ENCODE measurements at regions not wholly inside any gene's neighbourhood (a gene's known extent, or its start where the extent isn't known, plus 50 kb on each side); places are given as distances from the start of the nearest gene placed in this dataset.

DNA sequence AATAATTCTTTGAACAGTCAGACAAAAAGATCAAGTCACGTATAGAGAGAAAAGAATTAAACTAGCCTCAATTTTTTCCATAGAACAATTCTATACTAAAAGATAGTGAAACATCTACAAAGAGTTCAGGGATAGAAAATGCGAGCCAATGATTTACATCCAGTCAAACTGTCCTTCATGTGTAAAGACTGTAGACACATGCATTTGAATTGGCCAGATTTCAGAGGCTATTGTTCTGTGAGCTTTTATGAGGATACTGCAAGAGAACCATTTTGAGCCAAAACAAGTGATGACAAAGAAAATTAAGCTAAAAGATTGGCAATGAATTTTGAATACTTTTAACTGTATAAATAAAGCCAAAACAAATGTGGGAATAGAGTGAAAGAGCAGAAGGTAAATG is 1230.3 kb downstream of the RPA4 start:
- DNase-seq (ENCODE audit: extremely low spot score, unreplicated experiment), result no peak
- Mint-ChIP-seq H3K27me3 (ENCODE audit: unreplicated experiment) (no peaks in the 10 kb centered on the region), H3K4me3 (ENCODE audit: unreplicated experiment) (no peak overlapping the region), H3K9me3 (ENCODE audit: unreplicated experiment) (peaks cover 11% of the 10 kb centered on the region), H3K27ac (ENCODE audit: unreplicated experiment) (no peak overlapping the region), H3K4me1 (ENCODE audit: unreplicated experiment) (no peaks in the 10 kb centered on the region), H3K36me3 (ENCODE audit: unreplicated experiment) (no peaks in the 10 kb centered on the region)
- TF ChIP-seq, protein P1, sequence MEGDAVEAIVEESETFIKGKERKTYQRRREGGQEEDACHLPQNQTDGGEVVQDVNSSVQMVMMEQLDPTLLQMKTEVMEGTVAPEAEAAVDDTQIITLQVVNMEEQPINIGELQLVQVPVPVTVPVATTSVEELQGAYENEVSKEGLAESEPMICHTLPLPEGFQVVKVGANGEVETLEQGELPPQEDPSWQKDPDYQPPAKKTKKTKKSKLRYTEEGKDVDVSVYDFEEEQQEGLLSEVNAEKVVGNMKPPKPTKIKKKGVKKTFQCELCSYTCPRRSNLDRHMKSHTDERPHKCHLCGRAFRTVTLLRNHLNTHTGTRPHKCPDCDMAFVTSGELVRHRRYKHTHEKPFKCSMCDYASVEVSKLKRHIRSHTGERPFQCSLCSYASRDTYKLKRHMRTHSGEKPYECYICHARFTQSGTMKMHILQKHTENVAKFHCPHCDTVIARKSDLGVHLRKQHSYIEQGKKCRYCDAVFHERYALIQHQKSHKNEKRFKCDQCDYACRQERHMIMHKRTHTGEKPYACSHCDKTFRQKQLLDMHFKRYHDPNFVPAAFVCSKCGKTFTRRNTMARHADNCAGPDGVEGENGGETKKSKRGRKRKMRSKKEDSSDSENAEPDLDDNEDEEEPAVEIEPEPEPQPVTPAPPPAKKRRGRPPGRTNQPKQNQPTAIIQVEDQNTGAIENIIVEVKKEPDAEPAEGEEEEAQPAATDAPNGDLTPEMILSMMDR (IDR thresholded peaks at IDR 0.05), result no peak

DNA sequence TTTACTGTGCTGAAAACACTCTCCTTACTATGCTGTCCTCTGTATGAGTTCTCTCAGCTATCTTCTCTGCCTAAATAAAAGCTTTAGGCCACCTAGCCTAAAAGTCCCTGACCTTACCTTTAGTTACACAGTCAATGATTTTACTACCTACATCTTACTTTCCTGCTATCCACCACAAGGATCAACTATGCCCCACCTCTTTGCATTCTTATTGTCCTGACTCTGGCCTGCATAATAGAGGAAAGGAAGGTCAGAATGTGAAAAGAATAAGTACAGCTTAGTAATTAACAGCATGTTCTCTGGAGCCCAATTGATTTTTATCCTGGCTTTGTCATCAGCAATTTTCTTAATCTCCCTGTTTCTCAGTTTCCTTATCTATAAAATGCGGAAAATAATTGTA is 1257.8 kb downstream of the RPA4 start:
- Mint-ChIP-seq H3K36me3 (ENCODE audit: unreplicated experiment) (no peaks in the 10 kb centered on the region), H3K4me3 (ENCODE audit: unreplicated experiment) (no peak overlapping the region), H3K27ac (ENCODE audit: unreplicated experiment) (no peak overlapping the region), H3K9me3 (ENCODE audit: unreplicated experiment) (peaks cover 47% of the 10 kb centered on the region), H3K4me1 (ENCODE audit: unreplicated experiment) (no peaks in the 10 kb centered on the region), H3K27me3 (ENCODE audit: unreplicated experiment) (no peaks in the 10 kb centered on the region)
- DNase-seq (ENCODE audit: extremely low spot score, unreplicated experiment), result no peak
- TF ChIP-seq, protein P1 (IDR thresholded peaks at IDR 0.05), result no peak

DNA sequence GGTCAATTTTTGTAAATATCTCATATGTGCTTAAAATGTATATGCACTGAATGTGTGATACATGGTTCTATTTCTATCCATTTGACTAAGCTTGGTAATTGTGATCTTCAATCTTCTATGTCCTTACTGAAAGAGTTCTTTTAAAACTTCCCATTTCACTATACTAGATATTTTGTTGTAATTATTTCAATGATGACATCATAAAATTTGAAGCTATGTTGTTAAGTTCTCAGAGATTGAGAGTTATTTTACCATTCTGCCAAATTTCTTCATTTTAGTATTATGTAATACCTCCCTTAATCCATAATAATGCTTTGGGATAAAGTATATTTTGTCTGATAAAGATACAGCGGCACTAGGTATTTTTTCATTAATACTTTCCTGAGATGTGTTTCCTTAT is 1307.3 kb downstream of the RPA4 start:
- no peak overlapping the region for H3K4me3 Mint-ChIP-seq (ENCODE audit: unreplicated experiment)
- TF ChIP-seq, protein P1 (IDR thresholded peaks at IDR 0.05), result no peak
- no peaks in the 10 kb centered on the region for H3K36me3 Mint-ChIP-seq (ENCODE audit: unreplicated experiment)
- no peak overlapping the region for H3K27ac Mint-ChIP-seq (ENCODE audit: unreplicated experiment)
- no peak for DNase-seq (ENCODE audit: extremely low spot score, unreplicated experiment)
- H3K4me1 Mint-ChIP-seq (ENCODE audit: unreplicated experiment), result no peaks in the 10 kb centered on the region
- H3K27me3 Mint-ChIP-seq (ENCODE audit: unreplicated experiment), result no peaks in the 10 kb centered on the region
- H3K9me3 Mint-ChIP-seq (ENCODE audit: unreplicated experiment), result peaks cover 4% of the 10 kb centered on the region

DNA sequence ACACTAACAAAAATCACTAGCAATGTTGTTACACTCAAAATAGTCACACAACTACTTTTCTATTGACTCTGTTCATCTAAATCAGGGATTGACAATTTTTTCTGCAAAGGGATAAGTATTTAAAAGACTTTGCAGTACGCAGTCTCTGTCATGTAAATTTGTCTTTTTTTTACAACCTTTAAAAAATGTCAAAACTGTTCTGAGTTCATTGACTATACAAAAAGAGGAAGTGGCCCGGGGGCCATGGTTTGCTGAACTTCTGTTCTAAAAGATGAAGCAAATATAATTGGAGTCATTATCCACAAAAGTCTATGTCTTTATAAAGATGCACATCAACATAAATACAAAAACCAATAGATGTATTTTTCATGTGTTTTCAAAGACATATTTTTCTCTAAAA is 1310.3 kb downstream of the RPA4 start:
- no peak for DNase-seq (ENCODE audit: extremely low spot score, unreplicated experiment)
- no peaks in the 10 kb centered on the region for H3K36me3 Mint-ChIP-seq (ENCODE audit: unreplicated experiment)
- peaks cover 6% of the 10 kb centered on the region for H3K9me3 Mint-ChIP-seq (ENCODE audit: unreplicated experiment)
- no peak overlapping the region for H3K27ac Mint-ChIP-seq (ENCODE audit: unreplicated experiment)
- no peaks in the 10 kb centered on the region for H3K4me1 Mint-ChIP-seq (ENCODE audit: unreplicated experiment)
- no peaks in the 10 kb centered on the region for H3K27me3 Mint-ChIP-seq (ENCODE audit: unreplicated experiment)
- TF ChIP-seq, protein P1 (IDR thresholded peaks at IDR 0.05), result no peak
- no peak overlapping the region for H3K4me3 Mint-ChIP-seq (ENCODE audit: unreplicated experiment)

DNA sequence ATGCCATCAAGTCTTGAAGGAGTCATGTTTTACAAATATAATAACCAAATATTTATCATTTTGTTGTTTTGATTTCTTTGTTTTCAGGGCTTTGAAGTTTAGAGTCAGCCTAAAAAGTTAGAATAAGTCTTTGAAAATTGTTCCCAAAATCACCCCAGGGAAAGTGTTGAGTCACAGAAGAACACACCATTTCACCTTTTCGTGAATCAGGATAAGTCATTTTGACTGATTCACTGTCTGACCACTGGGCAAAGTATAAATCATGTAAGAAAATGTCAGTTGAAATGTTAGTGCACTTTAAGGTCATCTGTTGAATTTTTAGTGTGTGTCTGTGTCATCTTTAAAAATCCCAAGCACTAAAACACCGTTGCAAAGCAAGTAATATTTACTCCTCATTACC is 1320.1 kb downstream of the RPA4 start:
- peaks cover 19% of the 10 kb centered on the region for H3K9me3 Mint-ChIP-seq (ENCODE audit: unreplicated experiment)
- H3K36me3 Mint-ChIP-seq (ENCODE audit: unreplicated experiment), result no peaks in the 10 kb centered on the region
- peaks cover 2% of the 10 kb centered on the region for H3K4me1 Mint-ChIP-seq (ENCODE audit: unreplicated experiment)
- DNase-seq (ENCODE audit: extremely low spot score, unreplicated experiment), result no peak
- TF ChIP-seq, protein P1 (IDR thresholded peaks at IDR 0.05), result no peak
- H3K27me3 Mint-ChIP-seq (ENCODE audit: unreplicated experiment), result no peaks in the 10 kb centered on the region
- H3K4me3 Mint-ChIP-seq (ENCODE audit: unreplicated experiment), result no peak overlapping the region
- no peak overlapping the region for H3K27ac Mint-ChIP-seq (ENCODE audit: unreplicated experiment)

Data from osteocyte (in vitro differentiated cells).